HL-60/S4 (cell line): ENCODE measurements at regions not wholly inside any gene's neighbourhood (a gene's known extent, or its start where the extent isn't known, plus 50 kb on each side); places are given as distances from the start of the nearest gene placed in this dataset.
"Not testable (repeated sequence)": the region's sequence is repeated elsewhere in the genome, so short reads cannot be mapped to it uniquely, and the experiment has no call there.

Experiments
- in situ Hi-C: fragments of 300-500 bp; cut with MboI; formaldehyde crosslinking; loops from 2 replicates; pipeline ENCODE4 v1.14.3; 2022; ENCODE audit warnings: low sequenced_read_pairs

- in situ Hi-C loops: no loop called here
Measured at GRCh38 chr15:96627031-96627568, 296.6 kb downstream of the NR2F2 start.

GRCh38 chr15:96629511-96629910 is 299.0 kb downstream of the NR2F2 start:
- in situ Hi-C loops: no loop called here

GRCh38 chr15:96638793-96639192 is 308.3 kb downstream of the NR2F2 start:
- in situ Hi-C loops: no loop called here

- in situ Hi-C loops: no loop called here
Measured at GRCh38 chr15:96645796-96646195, 315.3 kb downstream of the NR2F2 start.

GRCh38 chr15:96648866-96649265 is 318.4 kb downstream of the NR2F2 start:
- in situ Hi-C loops: no loop called here

GRCh38 chr15:96657096-96657495 is 326.6 kb downstream of the NR2F2 start:
- in situ Hi-C loops: no loop called here

- in situ Hi-C loops: not testable (repeated sequence)
Measured at GRCh38 chr15:96666979-96667378, 336.5 kb downstream of the NR2F2 start.

- in situ Hi-C loops: no loop called here
Measured at GRCh38 chr15:96670389-96670788, 339.9 kb downstream of the NR2F2 start.

GRCh38 chr15:96672629-96673028 is 342.1 kb downstream of the NR2F2 start:
- in situ Hi-C loops: no loop called here

- in situ Hi-C loops: no loop called here
Measured at GRCh38 chr15:96678386-96678785, 347.9 kb downstream of the NR2F2 start.

GRCh38 chr15:96687388-96688107 is 357.0 kb downstream of the NR2F2 start:
- in situ Hi-C loops: no loop called here

GRCh38 chr15:96690733-96691132 is 360.2 kb downstream of the NR2F2 start:
- in situ Hi-C loops: no loop called here

GRCh38 chr15:96692826-96693225 is 362.3 kb downstream of the NR2F2 start:
- in situ Hi-C loops: no loop called here

GRCh38 chr15:96693515-96693914 is 363.0 kb downstream of the NR2F2 start:
- in situ Hi-C loops: no loop called here

GRCh38 chr15:96693990-96694517 is 363.6 kb downstream of the NR2F2 start:
- in situ Hi-C loops: no loop called here

GRCh38 chr15:96695426-96695825 is 364.9 kb downstream of the NR2F2 start:
- in situ Hi-C loops: no loop called here

GRCh38 chr15:96699871-96700401 is 369.4 kb downstream of the NR2F2 start:
- in situ Hi-C loops: no loop called here

- in situ Hi-C loops: no loop called here
Measured at GRCh38 chr15:96700555-96700954, 370.1 kb downstream of the NR2F2 start.

GRCh38 chr15:96701443-96701842 is 370.9 kb downstream of the NR2F2 start:
- in situ Hi-C loops: no loop called here

GRCh38 chr15:96701877-96702276 is 371.4 kb downstream of the NR2F2 start:
- in situ Hi-C loops: no loop called here

GRCh38 chr15:96702589-96702988 is 372.1 kb downstream of the NR2F2 start:
- in situ Hi-C loops: no loop called here

- in situ Hi-C loops: no loop called here
Measured at GRCh38 chr15:96703091-96703490, 372.6 kb downstream of the NR2F2 start.
